NCI-H1092 (cell line): ENCODE measurements at regions not wholly inside any gene's neighbourhood (a gene's known extent, or its start where the extent isn't known, plus 50 kb on each side); places are given as distances from the start of the nearest gene placed in this dataset.
"Not testable (repeated sequence)": the region's sequence is repeated elsewhere in the genome, so short reads cannot be mapped to it uniquely, and the experiment has no call there.

ENCODE experiments used
- DNase-seq: peaks from one replicate; lab custom pipeline; 2025; lab: John Stamatoyannopoulos, UW

- DNase-seq: no peak
These were observed 115.2 kb upstream of the BEND6 start for GRCh38 chr6:56839533-56840183.

GRCh38 chr6:56838965-56839364 lies 115.9 kb upstream of the BEND6 start:
- no peak for DNase-seq

DNA sequence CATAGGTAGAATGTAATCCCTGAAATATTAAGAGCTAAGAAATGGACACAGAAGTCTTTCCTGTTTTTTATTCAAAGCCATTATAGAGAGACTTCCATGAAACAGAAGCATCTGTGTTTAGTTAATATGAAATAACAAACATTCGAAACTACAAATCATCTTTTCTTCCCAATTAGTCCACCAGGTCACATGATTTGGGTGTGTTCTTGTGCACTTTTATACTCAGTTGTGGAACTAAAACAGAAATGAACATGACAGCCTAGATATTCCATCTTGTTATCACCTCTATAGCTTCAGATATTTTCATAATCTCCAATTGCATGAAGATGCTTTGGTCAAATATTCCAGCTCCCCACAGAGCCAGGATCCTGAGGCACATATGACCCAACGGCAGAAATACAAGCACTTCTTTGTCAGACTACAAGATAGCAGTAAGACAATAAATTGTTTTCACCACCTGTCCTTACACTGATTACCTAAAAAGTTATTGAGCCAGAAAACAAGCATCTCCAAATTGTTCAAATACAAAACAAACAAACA lies 116.8 kb upstream of the BEND6 start:
- no peak for DNase-seq

DNA sequence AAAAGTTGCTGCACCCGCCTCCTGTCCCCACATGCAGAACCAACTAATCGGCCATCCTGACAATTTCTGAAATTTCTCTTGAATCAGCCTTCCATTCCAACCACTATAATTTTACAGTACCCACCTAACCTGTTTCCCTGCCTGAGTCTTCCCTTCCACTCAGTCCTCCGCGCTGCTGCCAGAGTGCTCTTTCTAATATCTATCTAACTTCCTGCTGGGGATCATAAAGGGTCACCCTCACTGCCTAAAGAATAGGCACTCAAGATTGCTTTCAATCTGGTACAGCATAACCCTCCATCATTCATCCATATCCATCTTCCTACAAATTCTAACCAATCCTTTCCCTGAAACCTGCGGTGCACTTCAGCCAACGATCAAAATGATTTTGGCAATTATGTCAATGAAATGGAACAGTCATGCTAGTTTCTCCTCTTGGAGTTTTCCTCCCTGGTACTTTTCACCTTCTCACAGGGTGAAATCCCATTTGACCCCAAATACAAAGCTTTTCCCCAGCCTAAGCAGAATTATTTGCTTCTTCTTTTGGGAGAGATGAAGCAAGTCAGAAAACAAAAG lies 117.5 kb upstream of the BEND6 start:
- DNase-seq: no peak

- DNase-seq: no peak
These were observed 119.3 kb upstream of the BEND6 start for GRCh38 chr6:56835612-56836011.

- no peak for DNase-seq
These were observed 121.0 kb upstream of the BEND6 start for GRCh38 chr6:56833873-56834272.

DNA sequence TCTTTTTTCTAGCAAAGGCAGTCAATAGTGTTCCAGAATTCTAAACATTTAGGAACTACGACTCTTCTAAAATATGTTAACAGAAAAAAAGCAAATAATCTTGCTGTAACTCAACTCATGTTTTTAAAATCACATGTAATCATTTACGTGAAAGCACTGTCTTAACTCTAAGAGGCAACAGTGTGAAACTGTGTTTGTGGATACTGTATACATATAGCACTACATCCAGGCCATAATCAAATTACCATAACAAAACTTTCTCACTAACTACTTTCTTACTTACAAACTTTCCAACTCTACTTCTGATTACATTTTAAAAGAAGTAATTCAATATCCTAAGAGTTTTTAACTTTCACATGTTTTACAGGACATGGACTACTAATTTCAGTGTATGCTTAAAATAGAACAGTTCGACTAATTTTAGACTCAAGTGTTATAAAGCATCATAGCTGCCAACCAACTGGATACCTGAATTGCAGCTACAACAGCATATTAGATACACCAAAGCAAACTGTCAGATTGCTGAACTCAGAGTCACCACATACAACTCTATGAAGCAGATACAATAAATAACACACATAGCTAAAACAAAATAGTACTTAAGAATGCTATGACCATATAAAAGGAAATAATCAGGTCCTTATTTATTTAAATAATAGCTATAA lies 121.6 kb upstream of the BEND6 start:
- DNase-seq: no peak

DNA sequence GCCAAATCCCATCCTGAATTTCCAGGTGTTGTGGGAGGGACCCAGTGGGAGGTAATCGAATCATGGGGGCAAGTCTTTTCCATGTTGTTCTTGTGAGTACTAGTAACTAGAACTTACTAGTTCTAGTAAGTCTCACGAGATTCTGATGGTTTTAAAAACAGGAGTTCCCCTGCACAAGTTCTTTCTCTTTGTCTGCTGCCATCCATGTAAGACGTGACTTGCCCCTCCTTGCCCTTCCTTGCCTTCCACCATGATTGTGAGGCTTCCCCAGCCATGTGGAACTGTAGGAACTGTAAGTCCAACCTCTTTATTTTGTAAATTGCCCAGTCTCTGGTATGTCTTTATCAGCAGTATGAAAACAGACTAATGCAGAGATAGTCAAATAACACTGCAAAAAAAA lies 122.7 kb upstream of the BEND6 start:
- DNase-seq: no peak

DNA sequence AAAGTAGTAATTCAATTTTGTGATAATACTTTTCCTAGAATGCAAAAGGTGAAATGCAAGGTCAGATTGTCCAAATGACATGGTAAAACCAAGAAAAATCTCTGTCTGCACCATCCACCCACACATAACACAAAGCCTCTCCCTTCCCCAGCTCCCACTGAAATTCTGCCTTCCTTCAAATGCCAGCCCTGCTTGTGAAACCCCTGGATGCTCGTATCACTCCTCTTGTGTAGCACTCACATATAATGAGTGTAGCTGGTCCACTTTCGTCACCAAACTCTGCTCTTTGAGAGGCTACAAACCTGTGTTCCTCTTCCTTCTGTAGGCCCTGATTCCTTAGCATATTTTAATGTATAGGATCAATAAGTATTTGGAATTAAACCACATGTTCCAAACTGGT lies 123.6 kb upstream of the BEND6 start:
- no peak for DNase-seq

- no peak for DNase-seq
These were observed 126.8 kb upstream of the BEND6 start for GRCh38 chr6:56827908-56828649.

GRCh38 chr6:56824431-56824830 lies 130.5 kb upstream of the BEND6 start:
- not testable (repeated sequence) for DNase-seq

GRCh38 chr6:56821005-56821432 lies 133.9 kb upstream of the BEND6 start:
- no peak for DNase-seq

DNA sequence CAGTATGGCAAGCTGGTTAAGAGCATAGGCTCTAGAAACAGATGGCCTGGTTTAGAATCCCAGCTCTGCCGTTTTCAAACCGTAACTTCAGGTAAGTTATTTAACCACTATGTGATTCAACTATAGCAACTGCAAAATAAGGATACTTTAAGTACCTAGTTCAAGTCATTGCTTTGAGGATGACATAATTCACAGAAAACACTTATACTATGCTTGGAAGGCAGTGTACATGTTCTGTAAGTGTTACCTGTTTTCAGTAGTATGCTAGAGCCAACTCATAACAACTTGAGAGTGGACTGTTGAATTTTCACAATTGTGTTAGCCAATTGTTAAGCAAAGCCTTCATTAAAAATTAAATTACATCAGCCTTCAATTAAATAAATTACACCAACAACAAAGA lies 134.8 kb upstream of the BEND6 start:
- DNase-seq: no peak

- DNase-seq: no peak
These were observed 135.3 kb upstream of the BEND6 start for GRCh38 chr6:56819604-56820003.

GRCh38 chr6:56816370-56816769 lies 138.5 kb upstream of the BEND6 start:
- no peak for DNase-seq

GRCh38 chr6:56815436-56815835 lies 139.5 kb upstream of the BEND6 start:
- DNase-seq: no peak

- no peak for DNase-seq
These were observed 140.1 kb upstream of the BEND6 start for GRCh38 chr6:56814802-56815201.

- no peak for DNase-seq
These were observed 140.6 kb upstream of the BEND6 start for GRCh38 chr6:56814308-56814707.

- DNase-seq: not testable (repeated sequence)
These were observed 142.1 kb upstream of the BEND6 start for GRCh38 chr6:56812851-56813250.

- no peak for DNase-seq
These were observed 146.0 kb upstream of the BEND6 start for GRCh38 chr6:56808871-56809359.

DNA sequence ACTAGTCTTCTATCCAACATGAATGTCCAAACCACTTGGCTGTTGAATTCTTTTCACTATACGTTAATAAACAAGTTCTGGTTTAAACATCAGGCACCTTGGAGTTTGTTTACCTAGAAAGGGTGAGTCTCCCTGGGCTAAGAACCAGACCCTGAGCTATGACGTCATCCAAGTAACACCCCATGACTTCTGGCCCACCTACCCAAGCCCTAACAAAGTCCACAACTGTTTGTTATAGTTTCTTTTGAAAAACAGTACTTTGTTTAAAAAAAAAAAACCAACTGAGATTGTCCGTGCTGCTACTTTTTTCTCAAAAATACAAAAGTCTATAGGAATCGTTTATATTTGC lies 146.9 kb upstream of the BEND6 start:
- no peak for DNase-seq

DNA sequence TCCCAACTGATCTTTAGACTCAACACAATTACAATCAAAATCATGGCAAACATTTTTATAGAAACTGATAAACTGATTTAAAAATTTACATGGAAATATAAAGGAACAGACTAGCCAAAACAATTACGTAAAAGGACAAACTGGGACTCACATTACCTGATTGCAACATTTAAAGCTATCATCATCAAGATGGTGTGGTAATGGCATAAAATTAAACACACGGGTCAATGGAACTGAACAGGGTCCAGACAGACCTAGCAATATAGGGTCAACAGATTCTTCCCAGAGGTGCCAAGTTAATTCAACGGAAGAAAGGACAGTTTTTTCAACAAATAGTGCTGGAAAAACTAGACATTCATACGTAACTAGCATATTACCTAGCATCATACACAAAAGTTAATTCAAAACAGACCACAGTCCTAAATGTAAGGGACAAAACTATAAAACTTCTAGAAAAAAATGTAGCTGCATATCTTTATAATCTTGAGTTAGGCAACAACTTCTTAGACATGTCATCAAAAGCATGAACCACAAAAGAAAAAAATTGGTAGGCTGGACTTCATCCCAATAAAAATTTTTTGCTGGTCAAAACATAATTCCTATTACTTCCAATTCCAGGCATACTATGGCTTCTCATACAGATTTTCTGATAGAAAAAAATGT lies 147.4 kb upstream of the BEND6 start:
- no peak for DNase-seq
